ENCODE measurements at regions not wholly inside any gene's neighbourhood (a gene's known extent, or its start where the extent isn't known, plus 50 kb on each side); places are given as distances from the start of the nearest gene placed in this dataset.
"Not testable (repeated sequence)": the region's sequence is repeated elsewhere in the genome, so short reads cannot be mapped to it uniquely, and the experiment has no call there.

GRCh38 chr1:10914056-10914455 lies 98.4 kb upstream of the TARDBP start:
- no peak for DNase-seq

- DNase-seq = peak; percentile 87
Observed at GRCh38 chr1:10915594-10915993, 96.9 kb upstream of the TARDBP start.

- no peak for DNase-seq
Observed at GRCh38 chr1:10916311-10916710, 96.1 kb upstream of the TARDBP start.

- DNase-seq = no peak
Observed at GRCh38 chr1:10916991-10917390, 95.5 kb upstream of the TARDBP start.

- peak; percentile 94 for DNase-seq
Observed at GRCh38 chr1:10917513-10918454, 94.7 kb upstream of the TARDBP start.

- DNase-seq = peak; percentile 61
Observed at GRCh38 chr1:10918531-10918930, 93.9 kb upstream of the TARDBP start.

GRCh38 chr1:10920063-10920626 lies 92.3 kb upstream of the TARDBP start:
- DNase-seq = no peak

- not testable (repeated sequence) for DNase-seq
Observed at GRCh38 chr1:10922315-10923060, 90.0 kb upstream of the TARDBP start.

- no peak for DNase-seq
Observed at GRCh38 chr1:10924030-10924429, 88.4 kb upstream of the TARDBP start.

- DNase-seq = no peak
Observed at GRCh38 chr1:10928654-10929053, 83.8 kb upstream of the TARDBP start.

- no peak for DNase-seq
Observed at GRCh38 chr1:10932088-10932487, 80.4 kb upstream of the TARDBP start.

GRCh38 chr1:10934150-10934818 lies 78.2 kb upstream of the TARDBP start:
- DNase-seq = no peak

- DNase-seq = peak; percentile 46
Observed at GRCh38 chr1:10935246-10935645, 77.2 kb upstream of the TARDBP start.

GRCh38 chr1:10935724-10936123 lies 76.7 kb upstream of the TARDBP start:
- no peak for DNase-seq

- DNase-seq = peak; percentile 85
Observed at GRCh38 chr1:10936998-10937901, 75.2 kb upstream of the TARDBP start.

GRCh38 chr1:10938741-10939417 lies 73.6 kb upstream of the TARDBP start:
- DNase-seq = no peak

GRCh38 chr1:10939654-10940450 lies 72.6 kb upstream of the TARDBP start:
- DNase-seq = no peak

GRCh38 chr1:10940451-10940804 lies 72.0 kb upstream of the TARDBP start:
- DNase-seq = no peak

- DNase-seq = no peak
Observed at GRCh38 chr1:10940838-10941237, 71.6 kb upstream of the TARDBP start.

GRCh38 chr1:10941891-10942541 lies 70.4 kb upstream of the TARDBP start:
- peak; percentile 90 for DNase-seq
